HG03060 (cell line): ENCODE measurements at regions not wholly inside any gene's neighbourhood (a gene's known extent, or its start where the extent isn't known, plus 50 kb on each side); places are given as distances from the start of the nearest gene placed in this dataset.

Experiments used
- ATAC-seq: cut with Tn5 transposase; IDR thresholded peaks from one replicate; pipeline ENCODE4 v1.9.1; 2021; ENCODE audit warnings: low read depth, moderate number of reproducible peaks; ENCODE audit not compliant: unreplicated experiment

- ATAC-seq: no peak
Measured at GRCh38 chr2:104262714-104263113, 591.2 kb upstream of the POU3F3 start.

- no peak for ATAC-seq
Measured at GRCh38 chr2:104279646-104280045, 574.3 kb upstream of the POU3F3 start.

- ATAC-seq: no peak
Measured at GRCh38 chr2:104280216-104280615, 573.7 kb upstream of the POU3F3 start.

- ATAC-seq: no peak
Measured at GRCh38 chr2:104286841-104287240, 567.1 kb upstream of the POU3F3 start.

GRCh38 chr2:104289651-104290565, 564.0 kb upstream of the POU3F3 start:
- no peak for ATAC-seq

- no peak for ATAC-seq
Measured at GRCh38 chr2:104290566-104290891, 563.4 kb upstream of the POU3F3 start.

GRCh38 chr2:104312684-104313083, 541.2 kb upstream of the POU3F3 start:
- no peak for ATAC-seq

GRCh38 chr2:104318001-104318665, 535.8 kb upstream of the POU3F3 start:
- no peak for ATAC-seq

- no peak for ATAC-seq
Measured at GRCh38 chr2:104321116-104321795, 532.7 kb upstream of the POU3F3 start.

GRCh38 chr2:104321796-104322349, 532.0 kb upstream of the POU3F3 start:
- no peak for ATAC-seq

- no peak for ATAC-seq
Measured at GRCh38 chr2:104332731-104333130, 521.2 kb upstream of the POU3F3 start.

- ATAC-seq: no peak
Measured at GRCh38 chr2:104337869-104338268, 516.0 kb upstream of the POU3F3 start.

- no peak for ATAC-seq
Measured at GRCh38 chr2:104340162-104340561, 513.8 kb upstream of the POU3F3 start.

GRCh38 chr2:104340879-104341828, 512.8 kb upstream of the POU3F3 start:
- ATAC-seq: no peak

- no peak for ATAC-seq
Measured at GRCh38 chr2:104344306-104344705, 509.6 kb upstream of the POU3F3 start.

- no peak for ATAC-seq
Measured at GRCh38 chr2:104344985-104345384, 508.9 kb upstream of the POU3F3 start.

- ATAC-seq: no peak
Measured at GRCh38 chr2:104358122-104358521, 495.8 kb upstream of the POU3F3 start.

GRCh38 chr2:104361414-104361813, 492.5 kb upstream of the POU3F3 start:
- ATAC-seq: no peak

GRCh38 chr2:104368089-104368488, 485.8 kb upstream of the POU3F3 start:
- ATAC-seq: no peak
